ENCODE measurements at regions not wholly inside any gene's neighbourhood (a gene's known extent, or its start where the extent isn't known, plus 50 kb on each side); places are given as distances from the start of the nearest gene placed in this dataset.

DNA sequence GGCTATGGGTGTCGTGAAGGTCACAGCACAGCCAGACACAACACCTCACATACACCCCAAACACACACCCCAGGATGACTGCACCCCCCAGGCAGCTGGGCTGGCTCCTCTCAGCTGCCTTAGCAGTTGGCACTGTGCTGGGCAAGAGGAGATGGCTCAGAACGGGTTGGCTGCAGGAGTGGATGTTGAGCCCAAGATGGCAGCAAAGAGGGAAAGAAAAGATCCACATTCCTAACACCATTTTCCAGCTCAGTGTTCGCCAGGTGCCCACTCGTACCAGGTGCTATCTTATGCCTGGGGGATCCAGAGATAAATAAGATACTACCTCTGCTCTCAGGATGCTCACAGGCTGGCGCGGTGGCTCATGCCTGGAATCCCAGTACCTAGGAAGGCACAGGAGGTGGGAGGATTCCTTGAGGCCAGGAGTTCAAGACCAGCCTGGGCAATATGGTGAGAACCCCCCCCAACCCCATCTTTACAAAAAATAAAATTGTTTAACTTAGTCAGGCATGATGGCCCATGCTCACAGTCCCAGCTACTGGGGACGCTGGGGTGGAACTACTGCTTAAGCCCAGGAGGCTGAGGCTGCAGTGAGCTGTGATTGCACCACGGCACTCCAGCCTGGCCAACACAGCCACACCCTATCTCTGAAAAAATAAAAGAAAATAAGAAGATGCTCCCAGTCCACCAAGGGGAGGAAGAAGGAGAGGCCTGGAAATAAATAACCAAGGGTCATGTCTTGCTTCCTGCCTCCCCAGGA is 89.7 kb upstream of the ZNF507 start (continued):
- TF ChIP-seq CHD2 (IDR thresholded peaks at IDR 0.05; ENCODE audit: low read length, partially characterized antibody) (no peak), ELF1 (IDR thresholded peaks at IDR 0.05) (no peak), JUND (IDR thresholded peaks at IDR 0.05) (no peak), SIN3A (IDR thresholded peaks at IDR 0.05; ENCODE audit: borderline replicate concordance, low read depth, low read length) (no peak), NRF1 (IDR thresholded peaks at IDR 0.05; ENCODE audit: low read depth, low read length) (no peak), RAD21 (IDR thresholded peaks at IDR 0.05; ENCODE audit: low read length) (no peak)
- TF ChIP-seq, protein P1, sequence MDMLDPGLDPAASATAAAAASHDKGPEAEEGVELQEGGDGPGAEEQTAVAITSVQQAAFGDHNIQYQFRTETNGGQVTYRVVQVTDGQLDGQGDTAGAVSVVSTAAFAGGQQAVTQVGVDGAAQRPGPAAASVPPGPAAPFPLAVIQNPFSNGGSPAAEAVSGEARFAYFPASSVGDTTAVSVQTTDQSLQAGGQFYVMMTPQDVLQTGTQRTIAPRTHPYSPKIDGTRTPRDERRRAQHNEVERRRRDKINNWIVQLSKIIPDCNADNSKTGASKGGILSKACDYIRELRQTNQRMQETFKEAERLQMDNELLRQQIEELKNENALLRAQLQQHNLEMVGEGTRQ (IDR thresholded peaks at IDR 0.05; ENCODE audit: borderline replicate concordance, low read depth, low read length): no peak

DNA sequence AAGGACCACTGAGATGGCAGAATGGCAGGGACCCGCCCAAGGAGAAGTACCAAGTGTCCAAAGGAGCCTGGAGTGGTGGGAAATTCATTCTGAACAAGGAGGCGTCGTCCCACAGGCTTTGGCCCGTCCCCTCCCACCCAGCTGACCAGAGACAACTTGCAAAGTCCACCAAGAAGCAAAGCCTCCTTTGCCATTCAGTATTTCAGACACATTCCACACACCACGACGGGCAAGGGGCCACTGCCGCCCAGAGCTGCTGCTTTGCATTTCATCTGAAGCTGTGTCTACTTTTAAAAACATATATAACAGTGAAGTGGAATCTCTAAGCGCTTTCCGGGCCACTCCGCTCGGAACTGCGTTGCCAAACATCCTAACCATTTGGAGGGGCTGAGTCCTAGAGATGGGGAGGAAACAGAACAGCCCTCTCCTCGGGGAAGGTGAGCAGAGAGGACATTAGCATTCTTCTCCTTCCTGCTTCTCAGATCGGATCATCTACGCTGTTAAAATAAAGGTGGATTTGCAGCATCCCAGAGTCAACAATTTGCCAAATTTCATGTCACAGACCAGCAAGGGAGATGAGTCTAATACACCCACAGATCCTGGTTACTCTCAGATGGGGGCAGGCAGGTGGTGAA is 89.0 kb upstream of the ZNF507 start:
- H3K79me2 ChIP-seq (ENCODE audit: insufficient read depth): no peaks in the 10 kb centered on the region
- no peaks in the 10 kb centered on the region for H3K4me1 ChIP-seq (ENCODE audit: control insufficient read depth in 1 of 2, insufficient read depth in 2 of 2, low read depth in 1 of 2, low read length in 1 of 2)
- CTCF ChIA-PET: no interaction called here
- H3K27me3 ChIP-seq (ENCODE audit: insufficient read depth): no peaks in the 10 kb centered on the region
- POLR2A ChIA-PET: no interaction called here
- no peak overlapping the region for H3K27ac ChIP-seq (ENCODE audit: low read depth in 2 of 2, low read length in 1 of 2)
- H3K4me2 ChIP-seq: no peak overlapping the region
- DNase-seq: no peak
- H3K4me3 ChIP-seq (ENCODE audit: low read depth in 2 of 2, low read length in 1 of 2): no peak overlapping the region
- H3K9ac ChIP-seq: no peak overlapping the region
- H3K9me3 ChIP-seq: no peaks in the 10 kb centered on the region
- 52% methylated on average over 15 of the region's 15 CpGs for WGBS (ENCODE audit: low lambda C conversion rate)
- H4K20me1 ChIP-seq (ENCODE audit: insufficient read depth): no peaks in the 10 kb centered on the region
- H3F3A ChIP-seq (replicated peaks; ENCODE audit: insufficient read depth): no peaks in the 10 kb centered on the region
- TF ChIP-seq, protein P2, sequence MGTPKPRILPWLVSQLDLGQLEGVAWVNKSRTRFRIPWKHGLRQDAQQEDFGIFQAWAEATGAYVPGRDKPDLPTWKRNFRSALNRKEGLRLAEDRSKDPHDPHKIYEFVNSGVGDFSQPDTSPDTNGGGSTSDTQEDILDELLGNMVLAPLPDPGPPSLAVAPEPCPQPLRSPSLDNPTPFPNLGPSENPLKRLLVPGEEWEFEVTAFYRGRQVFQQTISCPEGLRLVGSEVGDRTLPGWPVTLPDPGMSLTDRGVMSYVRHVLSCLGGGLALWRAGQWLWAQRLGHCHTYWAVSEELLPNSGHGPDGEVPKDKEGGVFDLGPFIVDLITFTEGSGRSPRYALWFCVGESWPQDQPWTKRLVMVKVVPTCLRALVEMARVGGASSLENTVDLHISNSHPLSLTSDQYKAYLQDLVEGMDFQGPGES (IDR thresholded peaks at IDR 0.05; ENCODE audit: low read depth, low read length): no peak
- no peak for TF ChIP-seq NFIC (IDR thresholded peaks at IDR 0.05; ENCODE audit: borderline replicate concordance)
- no peak for TF ChIP-seq FOXM1 (IDR thresholded peaks at IDR 0.05; ENCODE audit: low read depth)
- no peak for TF ChIP-seq RFX5 (IDR thresholded peaks at IDR 0.05; ENCODE audit: low read length)
- H3K9me2 ChIP-seq: no peaks in the 10 kb centered on the region
- no peak overlapping the region for H2AFZ ChIP-seq (ENCODE audit: low read depth)
- no peaks in the 10 kb centered on the region for H3K36me3 ChIP-seq (replicated peaks in 1 of 2; ENCODE audit: control insufficient read depth in 1 of 2, insufficient read depth in 2 of 2, low read length in 1 of 2)

DNA sequence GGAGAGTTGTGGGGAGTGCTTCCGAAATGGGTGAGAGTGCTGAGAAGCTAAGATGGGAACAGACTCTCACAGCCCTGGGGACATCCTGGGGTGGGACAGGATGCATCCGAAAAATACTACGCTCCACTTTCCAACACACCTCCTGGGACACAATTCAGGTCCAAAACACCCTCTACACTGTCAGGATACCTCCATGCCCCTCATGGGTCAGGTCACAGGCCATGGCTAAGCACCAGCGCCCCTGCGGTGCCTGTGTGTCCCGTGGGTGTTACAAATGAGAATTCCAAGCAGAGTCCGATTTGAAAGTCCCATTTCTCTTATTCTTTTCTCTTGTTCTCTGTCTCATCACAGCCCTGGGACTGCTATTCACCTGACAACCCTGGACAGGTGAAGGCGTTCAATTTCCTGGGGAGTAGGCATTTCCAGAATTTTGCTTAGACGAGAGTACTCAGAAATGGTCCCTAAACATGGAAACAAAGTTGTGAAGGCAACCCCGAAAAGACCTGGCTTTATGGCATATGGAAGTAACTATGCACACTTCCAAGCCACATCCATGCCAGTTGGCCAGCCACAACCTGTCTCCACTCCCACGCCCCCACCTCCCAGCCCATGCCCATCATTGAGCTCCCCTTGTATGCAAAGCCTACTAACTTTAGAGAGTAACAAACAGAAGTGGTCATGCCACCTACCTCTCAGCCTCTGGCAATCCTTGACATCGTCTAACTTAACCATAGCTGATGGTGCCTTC is 87.9 kb upstream of the ZNF507 start:
- H3K27me3 ChIP-seq (ENCODE audit: insufficient read depth): no peaks in the 10 kb centered on the region
- no peaks in the 10 kb centered on the region for H3K79me2 ChIP-seq (ENCODE audit: insufficient read depth)
- ChIA-PET POLR2A (no interaction called here), CTCF (interaction anchor here (1.2 kb wide), 1 partner anchor 34 kb away, joined by 3 read pairs; no protein-coding TSS in a partner anchor)
- no peaks in the 10 kb centered on the region for H3K9me3 ChIP-seq
- DNase-seq: no peak
- H3K36me3 ChIP-seq (replicated peaks in 1 of 2; ENCODE audit: control insufficient read depth in 1 of 2, insufficient read depth in 2 of 2, low read length in 1 of 2): no peaks in the 10 kb centered on the region
- WGBS (ENCODE audit: low lambda C conversion rate): 38% methylated on average over 12 of the region's 12 CpGs
- H3K4me3 ChIP-seq (ENCODE audit: low read depth in 2 of 2, low read length in 1 of 2): no peak overlapping the region
- H3K27ac ChIP-seq (ENCODE audit: low read depth in 2 of 2, low read length in 1 of 2): no peak overlapping the region
- H3K9ac ChIP-seq: no peak overlapping the region
- no peaks in the 10 kb centered on the region for H4K20me1 ChIP-seq (ENCODE audit: insufficient read depth)
- no peak overlapping the region for H3K4me2 ChIP-seq
- H3K9me2 ChIP-seq: no peaks in the 10 kb centered on the region
- H3F3A ChIP-seq (replicated peaks; ENCODE audit: insufficient read depth): no peaks in the 10 kb centered on the region
- no peak overlapping the region for H2AFZ ChIP-seq (ENCODE audit: low read depth)
- H3K4me1 ChIP-seq (ENCODE audit: control insufficient read depth in 1 of 2, insufficient read depth in 2 of 2, low read depth in 1 of 2, low read length in 1 of 2): no peaks in the 10 kb centered on the region
- no peak for TF ChIP-seq MEF2A (IDR thresholded peaks at IDR 0.05; ENCODE audit: borderline replicate concordance, low read depth)
- no peak for TF ChIP-seq ELF1 (IDR thresholded peaks at IDR 0.05)
- no peak for TF ChIP-seq RAD21 (IDR thresholded peaks at IDR 0.05; ENCODE audit: low read length)
- no peak for TF ChIP-seq RFX5 (IDR thresholded peaks at IDR 0.05; ENCODE audit: low read length)
- no peak for TF ChIP-seq SIN3A (IDR thresholded peaks at IDR 0.05; ENCODE audit: borderline replicate concordance, low read depth, low read length)
- no peak for TF ChIP-seq JUND (IDR thresholded peaks at IDR 0.05)
- no peak for TF ChIP-seq POLR2AphosphoS5 (IDR thresholded peaks at IDR 0.05; ENCODE audit: low read depth, low read length)
- TF ChIP-seq, protein P3, sequence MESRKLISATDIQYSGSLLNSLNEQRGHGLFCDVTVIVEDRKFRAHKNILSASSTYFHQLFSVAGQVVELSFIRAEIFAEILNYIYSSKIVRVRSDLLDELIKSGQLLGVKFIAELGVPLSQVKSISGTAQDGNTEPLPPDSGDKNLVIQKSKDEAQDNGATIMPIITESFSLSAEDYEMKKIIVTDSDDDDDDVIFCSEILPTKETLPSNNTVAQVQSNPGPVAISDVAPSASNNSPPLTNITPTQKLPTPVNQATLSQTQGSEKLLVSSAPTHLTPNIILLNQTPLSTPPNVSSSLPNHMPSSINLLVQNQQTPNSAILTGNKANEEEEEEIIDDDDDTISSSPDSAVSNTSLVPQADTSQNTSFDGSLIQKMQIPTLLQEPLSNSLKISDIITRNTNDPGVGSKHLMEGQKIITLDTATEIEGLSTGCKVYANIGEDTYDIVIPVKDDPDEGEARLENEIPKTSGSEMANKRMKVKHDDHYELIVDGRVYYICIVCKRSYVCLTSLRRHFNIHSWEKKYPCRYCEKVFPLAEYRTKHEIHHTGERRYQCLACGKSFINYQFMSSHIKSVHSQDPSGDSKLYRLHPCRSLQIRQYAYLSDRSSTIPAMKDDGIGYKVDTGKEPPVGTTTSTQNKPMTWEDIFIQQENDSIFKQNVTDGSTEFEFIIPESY (IDR thresholded peaks at IDR 0.05; ENCODE audit: borderline replicate concordance, low read depth): no peak
- no peak for TF ChIP-seq TEAD4 (IDR thresholded peaks at IDR 0.05; ENCODE audit: borderline replicate concordance, insufficient read depth)
- TF ChIP-seq, protein P4, sequence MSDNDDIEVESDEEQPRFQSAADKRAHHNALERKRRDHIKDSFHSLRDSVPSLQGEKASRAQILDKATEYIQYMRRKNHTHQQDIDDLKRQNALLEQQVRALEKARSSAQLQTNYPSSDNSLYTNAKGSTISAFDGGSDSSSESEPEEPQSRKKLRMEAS (IDR thresholded peaks at IDR 0.05; ENCODE audit: low read depth): no peak
- no peak for TF ChIP-seq SMC3 (IDR thresholded peaks at IDR 0.05; ENCODE audit: low read depth, low read length)

Data from SK-N-SH (cell line).